GM21786 (cell line): ENCODE measurements at regions not wholly inside any gene's neighbourhood (a gene's known extent, or its start where the extent isn't known, plus 50 kb on each side); places are given as distances from the start of the nearest gene placed in this dataset.
"Not testable (repeated sequence)": the region's sequence is repeated elsewhere in the genome, so short reads cannot be mapped to it uniquely, and the experiment has no call there.

Experiments
- ATAC-seq: cut with Tn5 transposase; IDR thresholded peaks from one replicate; pipeline ENCODE4 v1.9.1; 2021; ENCODE audit not compliant: unreplicated experiment

DNA sequence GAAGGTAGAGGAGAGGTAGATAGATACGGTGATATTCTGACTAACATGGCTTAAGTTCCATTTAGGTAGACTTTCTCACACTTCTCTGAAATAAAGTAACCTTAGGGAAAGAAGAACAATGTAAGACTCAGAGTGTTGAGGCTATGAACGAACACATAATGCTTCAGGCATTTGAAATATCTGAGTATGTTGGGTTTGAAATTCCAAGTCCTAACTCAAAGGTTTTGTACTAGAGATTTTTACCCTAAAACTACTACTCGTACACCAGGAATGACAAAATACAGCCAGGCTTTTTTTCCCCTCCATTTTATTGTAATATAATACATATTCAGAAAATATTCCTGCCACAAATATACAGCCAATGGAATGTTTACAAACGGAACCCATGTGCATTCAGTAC is 592.6 kb downstream of the ETS1 start:
- ATAC-seq, result no peak

DNA sequence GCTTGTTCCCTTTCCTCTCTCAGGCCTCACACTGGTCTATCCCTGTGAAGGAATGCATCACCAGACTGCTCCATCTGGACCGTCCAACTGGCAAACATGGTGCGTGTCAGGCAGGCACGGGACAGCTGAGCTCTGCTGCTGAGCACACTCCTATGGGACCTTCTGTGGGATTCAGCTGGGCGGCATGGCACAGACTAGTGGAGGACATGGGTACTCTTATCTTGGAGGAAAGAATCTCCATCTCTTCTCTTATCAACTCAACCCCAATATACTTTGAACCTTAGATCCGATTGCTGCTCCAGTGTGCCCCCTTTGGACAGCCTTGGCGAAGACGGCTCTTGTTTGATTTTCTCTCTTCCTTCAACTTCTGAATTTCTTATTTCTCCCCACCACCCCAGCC is 593.6 kb downstream of the ETS1 start:
- no peak for ATAC-seq

DNA sequence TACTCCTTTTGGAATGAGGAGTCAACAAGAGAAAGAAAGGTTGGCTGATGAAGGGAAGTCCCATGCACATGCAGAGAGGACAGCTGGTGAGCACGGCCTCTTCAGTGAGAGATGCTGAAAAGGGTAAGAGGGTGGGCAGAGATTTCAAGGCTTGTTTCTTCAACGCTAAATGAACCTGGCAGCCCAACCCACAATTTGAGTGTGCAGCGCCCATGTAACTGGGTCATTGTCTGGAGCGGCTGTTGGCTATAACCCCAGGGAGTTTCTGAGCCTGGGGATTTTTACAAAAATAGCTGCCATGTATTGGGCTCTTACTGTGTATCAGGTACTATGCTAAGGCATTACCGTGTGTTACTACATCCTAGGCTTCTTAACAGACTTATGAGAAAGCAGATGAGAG is 594.1 kb downstream of the ETS1 start:
- no peak for ATAC-seq

DNA sequence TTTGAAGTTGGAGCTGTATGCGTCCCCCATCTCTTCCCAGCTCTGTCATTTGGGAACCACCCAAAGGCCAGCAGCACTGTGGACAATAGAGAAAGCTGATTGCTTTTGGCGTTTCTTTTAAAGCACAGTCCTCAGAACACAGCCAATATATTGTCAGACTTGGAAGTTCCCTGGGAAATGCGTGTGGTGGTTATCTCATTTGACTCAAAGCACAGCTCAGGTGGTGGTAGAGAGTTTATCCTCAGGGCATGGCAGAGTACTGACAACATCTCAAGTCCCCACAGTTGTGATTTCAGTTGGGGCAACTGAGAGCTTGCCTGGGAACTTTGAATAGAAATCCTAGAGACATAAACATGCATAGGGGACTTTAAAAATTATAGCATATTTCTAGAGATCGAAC is 601.3 kb downstream of the ETS1 start:
- ATAC-seq, result no peak

DNA sequence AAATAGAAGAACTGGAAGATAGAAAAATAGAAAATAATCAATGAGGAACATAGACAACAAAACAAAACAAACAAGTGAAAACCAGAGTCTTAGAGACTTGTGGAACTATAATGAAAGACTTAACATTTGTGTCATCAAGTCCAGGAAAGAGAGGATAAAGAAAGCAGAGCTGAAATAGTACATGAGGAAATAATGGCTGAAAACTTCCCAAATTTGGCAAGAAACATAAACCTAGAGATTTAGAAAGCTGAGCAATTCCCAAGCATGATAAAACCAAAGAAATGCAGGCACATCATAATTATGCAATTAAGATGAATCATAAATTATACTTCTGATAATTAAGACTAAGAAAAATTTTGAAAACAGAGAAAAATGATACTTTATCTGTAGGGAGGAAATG is 614.5 kb downstream of the ETS1 start:
- ATAC-seq, result no peak

DNA sequence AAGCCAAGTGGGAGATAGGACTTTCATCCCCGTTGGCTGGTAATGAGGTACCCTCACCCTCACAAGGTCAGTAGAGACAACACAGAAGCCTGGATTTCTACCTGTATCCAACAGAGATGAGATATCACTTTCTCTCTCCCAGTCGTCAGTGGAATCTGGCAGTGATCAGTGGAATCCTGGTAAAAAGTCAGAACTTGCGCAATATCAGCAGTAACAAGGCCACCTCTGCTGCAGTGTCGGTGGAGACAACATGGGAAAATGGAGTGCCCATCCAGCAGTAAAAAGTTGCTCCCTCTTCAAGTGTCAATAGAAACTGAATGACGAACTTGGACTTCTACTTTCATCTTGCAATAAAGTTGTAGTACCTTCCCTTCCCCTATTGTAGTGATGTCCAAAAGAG is 615.9 kb downstream of the ETS1 start:
- no peak for ATAC-seq

DNA sequence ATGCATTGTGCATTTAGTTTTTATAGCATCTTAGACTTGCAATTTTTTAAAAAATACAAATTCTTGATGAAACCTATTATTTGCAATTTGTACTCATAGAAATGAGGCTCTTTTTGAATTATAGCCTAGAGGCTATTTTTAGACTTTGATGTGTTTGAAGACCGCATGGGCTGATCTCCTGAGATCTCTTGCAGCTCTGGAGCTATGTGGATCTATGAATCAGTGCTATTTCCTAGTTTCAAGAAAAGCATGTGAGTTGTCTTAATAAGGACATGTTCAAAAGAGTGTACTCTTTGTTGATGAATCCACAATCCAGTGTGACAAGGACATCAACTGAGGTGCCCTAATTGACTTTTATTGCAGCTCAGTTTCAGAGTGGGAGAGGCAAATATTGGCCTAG is 620.5 kb downstream of the ETS1 start:
- ATAC-seq, result no peak

DNA sequence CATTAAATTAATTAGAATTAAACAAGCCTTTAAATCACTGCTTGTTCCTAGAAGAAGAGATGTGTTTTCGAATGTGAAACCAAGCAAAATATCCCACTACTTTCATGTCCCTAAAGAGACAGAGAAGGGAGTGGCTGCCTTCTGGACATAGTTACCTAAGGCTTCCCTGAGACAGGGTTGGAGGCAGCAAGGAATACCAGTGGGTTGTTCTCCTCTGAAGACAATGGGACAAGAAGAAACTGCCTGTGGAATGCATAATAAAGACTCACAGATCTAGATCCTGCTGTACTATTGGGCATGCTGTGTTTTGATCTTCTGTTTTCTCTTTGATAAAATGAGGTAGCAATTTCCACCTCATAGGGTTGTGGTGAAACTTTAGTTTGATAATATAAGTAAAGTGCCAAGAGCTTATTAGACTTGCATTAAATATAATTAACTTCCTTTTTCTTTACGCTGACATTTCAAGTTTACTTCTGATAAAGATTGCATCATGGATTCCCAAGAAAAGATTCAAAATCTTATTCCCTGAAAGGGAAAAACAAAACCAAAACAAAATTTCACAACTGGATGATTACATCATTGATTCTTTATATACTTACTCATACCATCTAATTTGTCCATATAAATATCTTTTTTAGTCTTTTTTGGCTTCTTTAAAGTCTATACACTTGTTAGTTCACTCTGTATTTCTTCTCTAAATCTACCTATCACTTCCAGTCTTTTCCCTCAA is 621.3 kb downstream of the ETS1 start:
- no peak for ATAC-seq

DNA sequence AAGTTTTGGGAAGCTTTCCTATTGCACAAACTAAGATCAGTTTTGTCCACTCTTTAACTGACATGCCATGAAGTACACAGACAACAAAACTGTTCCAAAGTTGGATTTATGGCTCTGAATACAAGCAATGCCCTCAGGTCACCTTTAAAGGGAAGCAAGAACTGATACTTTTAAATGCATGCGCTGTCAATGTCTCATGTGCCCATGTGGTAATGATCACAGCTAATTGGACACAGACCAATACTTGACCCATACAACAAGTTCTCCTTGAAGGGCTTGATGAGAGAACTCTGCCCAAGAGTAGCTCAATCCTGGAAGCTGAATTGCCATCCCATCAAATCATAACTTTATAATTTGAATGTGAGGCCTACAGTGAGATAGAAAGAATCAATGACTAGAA is 624.9 kb downstream of the ETS1 start:
- ATAC-seq, result no peak

DNA sequence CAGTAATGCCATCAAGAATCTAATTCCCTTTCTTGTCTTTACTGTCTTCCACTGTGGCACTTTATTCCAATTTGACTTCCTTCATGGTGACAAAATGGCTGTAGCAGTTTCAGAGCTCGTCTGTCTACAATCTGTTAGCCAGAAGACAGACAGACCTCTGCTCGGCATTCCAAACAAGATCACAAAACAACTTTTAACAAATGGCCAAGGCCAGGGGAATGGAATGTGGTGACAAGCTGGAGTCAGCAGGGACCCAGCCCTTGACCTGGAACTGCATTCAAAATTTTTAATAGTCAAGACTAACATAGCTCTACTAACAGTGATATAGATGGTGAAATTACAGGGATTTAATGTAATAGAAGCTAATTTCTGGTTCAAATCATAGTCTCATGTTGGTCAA is 637.2 kb downstream of the ETS1 start:
- ATAC-seq, result no peak

DNA sequence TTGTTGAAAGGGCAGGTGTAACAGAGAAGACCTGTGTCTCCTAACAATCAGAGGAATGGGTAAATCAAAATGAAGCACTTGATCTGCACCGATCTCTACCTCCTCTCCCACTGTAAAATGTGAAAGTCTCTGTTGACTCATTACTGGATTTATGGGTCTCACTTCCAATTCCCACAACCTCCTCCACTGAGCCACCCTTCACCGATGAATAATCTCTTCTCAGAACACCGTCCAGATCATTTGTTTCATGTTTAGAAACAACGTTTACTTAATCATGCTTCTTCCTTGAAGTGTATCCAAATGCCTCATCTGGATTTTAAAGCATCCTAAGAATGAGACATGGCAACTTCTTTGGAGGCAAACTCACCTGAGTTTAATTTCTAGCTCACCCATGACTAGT is 643.6 kb downstream of the ETS1 start:
- ATAC-seq, result no peak

DNA sequence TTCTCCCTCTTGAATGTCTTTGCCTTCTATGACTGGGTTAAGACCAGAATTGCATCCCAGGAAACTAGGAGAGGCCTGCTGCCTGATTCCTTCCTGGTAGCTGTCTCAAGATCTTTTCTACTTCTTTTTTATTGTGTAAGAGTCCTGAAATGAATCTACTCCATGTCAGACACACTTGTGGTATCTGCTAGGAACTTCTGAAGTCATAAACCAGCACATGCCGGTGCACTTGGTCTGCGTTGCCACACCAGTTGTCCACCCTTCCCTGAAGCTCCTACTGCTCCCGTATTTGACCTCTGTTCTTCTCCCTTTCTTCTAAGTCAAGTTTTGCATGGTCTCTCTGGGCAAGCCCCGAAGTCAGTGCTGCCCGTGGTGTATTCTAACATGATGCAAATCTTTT is 644.2 kb downstream of the ETS1 start:
- ATAC-seq, result no peak

DNA sequence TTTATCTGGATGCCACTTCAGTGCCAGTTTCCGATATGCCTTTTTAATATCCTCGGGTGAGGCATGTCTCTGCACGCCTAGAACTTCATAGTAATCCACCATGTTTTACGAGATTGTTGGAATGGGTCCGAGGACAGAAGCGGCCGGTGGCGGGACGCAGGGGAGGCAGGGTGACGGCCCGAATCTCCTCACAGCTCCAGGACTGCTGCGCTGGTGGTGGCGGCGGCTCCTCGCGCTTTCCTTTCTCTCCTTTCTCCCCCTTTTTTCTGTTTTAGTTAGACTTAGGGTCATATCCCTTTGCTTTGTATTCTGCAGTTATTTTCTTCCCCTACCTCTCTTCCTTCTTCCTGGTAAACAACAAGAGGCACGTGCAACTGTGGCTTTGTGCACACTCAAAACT is 645.8 kb downstream of the ETS1 start:
- ATAC-seq, result not testable (repeated sequence)

DNA sequence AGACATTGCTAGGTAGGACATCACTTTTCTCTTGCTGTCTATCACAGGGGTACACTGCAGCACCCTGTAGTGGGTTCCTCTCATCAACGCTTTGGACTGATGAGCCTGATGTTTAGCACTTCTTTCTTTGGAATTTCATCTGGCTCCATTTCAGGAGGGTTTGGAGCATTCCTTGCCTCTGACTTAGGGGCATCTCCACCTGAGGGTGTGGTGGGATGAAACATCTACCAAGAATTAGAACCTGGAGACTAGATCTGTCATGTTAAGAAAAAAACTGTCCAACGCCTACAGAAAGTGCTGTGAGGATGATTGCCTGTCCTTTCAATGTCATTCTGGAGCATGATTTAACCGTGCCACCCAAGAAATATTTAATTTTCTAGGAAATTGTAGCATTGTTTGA is 648.4 kb downstream of the ETS1 start:
- ATAC-seq, result no peak

DNA sequence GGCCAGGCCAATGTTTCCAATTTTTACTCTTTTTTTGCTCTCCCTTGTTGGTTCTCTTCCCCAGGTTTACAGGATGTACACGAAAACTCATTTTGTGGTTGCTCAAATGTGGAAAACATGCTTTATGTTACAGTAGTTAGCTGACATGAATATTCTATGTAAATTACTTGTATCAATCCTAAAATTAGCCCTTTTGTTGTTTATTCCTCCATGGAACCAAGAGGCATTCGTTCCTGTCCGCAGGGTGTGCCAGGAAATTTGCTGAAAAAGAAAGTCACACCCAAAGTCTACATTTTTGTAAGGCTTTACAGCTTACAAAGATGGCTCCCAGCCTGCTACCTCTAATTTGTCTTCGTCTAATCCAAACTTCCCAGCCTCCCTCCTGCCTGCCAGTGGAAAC is 652.3 kb downstream of the ETS1 start:
- no peak for ATAC-seq

DNA sequence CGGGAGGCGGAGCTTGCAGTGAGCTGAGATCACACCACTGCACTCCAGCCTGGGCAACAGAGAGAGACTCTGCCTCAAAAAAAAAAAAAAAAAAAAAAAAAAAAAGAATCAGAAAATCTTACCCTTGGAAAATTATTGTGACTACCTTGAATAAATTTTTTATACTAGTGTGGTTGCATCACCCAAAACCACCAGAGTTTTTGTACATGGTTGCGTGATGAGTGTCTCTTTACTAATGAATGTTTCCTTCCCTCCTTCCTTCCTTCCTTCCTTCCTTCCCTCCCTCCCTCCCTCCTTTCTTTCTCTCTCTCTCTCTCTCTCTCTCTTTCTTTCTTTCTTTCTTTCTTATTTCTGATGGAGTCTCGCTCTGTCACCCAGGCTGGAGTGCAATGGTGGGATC is 653.4 kb downstream of the ETS1 start:
- ATAC-seq, result not testable (repeated sequence)

DNA sequence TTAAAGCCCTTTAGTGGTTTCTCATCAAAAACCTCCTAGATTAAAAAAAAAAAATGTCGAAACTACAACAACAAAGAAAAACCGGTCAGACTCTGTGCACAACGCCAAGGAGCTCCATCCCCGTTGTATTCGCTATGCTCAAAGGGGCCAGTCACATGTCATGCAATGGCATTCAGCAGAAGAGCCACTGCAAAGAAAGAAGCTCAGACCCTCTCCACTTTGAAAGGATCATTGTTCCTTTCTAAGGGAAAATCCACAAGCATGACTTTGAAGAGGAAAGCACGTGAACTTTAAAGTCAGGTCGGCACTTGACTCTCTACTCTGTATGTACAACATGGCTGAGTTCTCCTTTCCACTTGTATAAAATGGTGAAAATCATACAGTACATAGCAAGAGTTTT is 655.6 kb downstream of the ETS1 start:
- no peak for ATAC-seq

DNA sequence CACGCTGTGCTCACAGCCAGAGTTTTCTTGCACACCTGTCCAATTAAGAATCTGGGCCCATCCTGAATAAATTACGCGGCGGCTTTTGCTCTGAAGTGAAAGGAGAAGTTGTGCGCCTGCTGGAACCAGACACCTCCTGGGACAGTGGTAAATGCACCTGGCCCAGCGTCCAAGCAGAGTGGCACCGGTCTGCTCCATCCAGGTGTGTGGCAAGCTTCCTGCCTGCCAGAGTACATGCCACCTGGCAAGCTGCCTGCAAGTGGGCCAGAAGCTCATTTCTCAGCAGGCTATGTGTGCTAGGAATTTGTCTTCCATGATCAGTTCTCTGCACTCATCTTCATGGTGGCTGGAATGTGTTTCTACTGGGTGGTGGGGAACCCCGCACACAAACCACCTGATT is 660.6 kb downstream of the ETS1 start:
- ATAC-seq, result no peak

DNA sequence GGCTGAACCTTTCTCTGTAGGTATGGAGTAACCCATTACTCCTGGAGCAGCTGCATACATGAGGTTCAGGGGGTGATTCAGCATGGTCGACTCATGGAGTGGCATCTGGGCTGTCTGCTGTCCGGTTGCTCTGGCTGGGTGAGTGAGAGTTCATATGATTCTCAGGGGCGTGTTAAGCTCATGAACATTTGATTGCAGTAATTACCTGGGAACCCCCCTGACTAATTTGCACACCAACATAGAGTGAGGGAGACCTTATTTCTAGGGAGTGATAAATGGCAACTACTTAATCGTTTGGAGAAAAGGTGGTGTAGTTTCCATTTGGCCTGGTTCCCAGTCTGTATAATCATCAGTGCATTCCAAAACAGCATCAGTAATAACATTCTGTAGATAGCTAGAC is 661.9 kb downstream of the ETS1 start:
- no peak for ATAC-seq

DNA sequence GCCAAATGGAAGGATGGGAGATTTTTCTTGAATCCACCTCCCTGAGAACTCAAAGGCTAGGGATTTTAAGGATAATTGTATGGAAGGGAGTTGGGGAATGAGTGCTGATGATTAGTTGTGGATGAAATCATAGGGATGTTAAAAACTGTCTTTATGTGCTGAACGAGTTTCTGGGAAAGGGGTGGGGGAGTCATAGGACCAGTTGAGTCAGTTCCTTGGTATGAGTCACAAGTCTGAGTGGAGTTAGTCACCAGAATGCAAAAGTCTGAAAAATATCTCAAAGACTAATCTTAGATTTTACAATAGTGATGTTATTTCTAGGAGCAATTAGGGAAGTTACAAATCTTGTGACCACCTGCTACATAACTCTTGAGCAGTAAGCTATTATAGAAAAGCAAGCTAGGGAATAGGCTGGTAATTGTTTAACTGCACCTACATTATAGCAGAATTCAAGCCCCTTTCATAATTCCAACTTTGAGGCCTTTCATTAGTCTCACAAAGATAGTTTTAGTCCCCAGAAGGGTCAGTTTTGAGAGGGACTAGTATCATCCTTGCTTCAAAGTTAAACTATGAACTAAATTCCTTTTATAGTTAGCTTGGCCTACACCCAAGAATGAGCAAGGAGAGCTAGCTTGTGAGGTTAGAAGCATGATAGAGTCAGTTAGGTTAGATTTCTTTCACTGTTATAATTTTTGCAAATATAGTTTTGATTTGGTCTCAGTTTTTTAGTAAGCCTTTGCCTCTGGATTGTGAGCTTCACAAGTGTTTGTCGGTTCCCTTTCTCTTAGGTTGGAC is 668.0 kb downstream of the ETS1 start:
- ATAC-seq, result no peak

DNA sequence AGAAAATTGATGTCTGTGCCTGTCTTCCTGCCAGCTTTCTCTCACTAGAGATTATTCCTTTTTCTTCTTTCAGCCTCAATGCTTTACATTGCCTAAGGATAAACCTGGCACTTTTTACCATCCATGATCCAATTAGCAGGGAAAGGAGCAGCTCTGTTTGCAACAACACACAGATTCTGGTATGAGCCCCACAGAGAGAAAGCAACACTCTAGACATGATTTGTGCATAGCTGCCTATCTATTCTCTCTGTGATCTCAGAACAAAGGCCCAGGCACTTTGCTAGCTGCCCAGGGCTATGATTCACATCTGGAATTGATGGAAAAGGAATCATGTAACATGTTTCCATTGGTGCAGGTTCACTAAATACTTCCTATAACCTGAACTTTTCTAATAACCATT is 685.0 kb downstream of the ETS1 start:
- no peak for ATAC-seq

DNA sequence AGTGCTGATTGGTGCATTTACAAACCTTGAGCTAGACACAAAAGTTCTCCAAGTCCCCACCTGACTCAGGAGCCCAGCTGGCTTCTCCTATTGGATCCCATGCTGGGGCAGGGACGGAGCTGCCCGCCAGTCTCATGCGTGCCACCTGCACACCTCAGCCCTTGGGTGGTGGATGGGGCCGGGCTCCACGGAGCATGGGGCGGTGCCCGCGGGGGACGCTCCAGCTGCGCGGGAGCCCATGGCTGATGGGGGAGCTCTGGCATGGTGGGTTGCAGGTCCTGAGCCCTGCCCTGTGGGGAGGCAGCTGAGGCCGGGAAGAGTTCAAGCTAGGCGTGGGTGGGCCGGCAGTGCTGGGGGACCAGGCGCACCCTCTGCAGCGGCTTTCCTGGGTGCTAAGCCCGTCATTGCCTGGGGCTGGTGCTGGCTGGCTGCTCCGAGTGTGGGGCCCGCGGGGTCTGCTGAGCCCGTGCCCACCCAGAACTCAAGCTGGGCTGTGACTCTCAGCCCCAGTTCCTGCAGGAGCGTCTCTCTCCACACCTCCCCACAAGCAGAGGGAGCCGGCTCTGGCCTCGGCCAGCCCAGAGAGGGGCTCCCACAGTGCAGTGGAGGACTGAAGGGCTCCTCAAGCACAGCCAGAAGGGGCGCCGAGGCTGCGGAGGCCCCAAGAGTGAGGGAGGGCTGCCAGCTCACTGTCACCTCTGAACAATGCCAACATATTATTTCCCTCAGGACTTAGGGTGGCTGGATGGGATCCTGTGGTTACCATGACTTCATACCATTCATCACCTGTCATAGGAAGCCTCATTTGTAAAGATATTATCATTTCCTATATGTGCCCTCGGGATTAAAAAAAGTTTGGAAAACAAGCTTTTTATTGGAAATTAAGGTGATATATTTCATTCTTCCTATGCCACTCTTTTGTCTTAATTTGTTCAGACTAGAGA is 688.7 kb downstream of the ETS1 start:
- ATAC-seq, result no peak
